ENCODE measurements at regions not wholly inside any gene's neighbourhood (a gene's known extent, or its start where the extent isn't known, plus 50 kb on each side); places are given as distances from the start of the nearest gene placed in this dataset.

- H3K9ac ChIP-seq (ENCODE audit: low read length), result no peak overlapping the region
- H2AFZ ChIP-seq (ENCODE audit: low read length), result no peak overlapping the region
Observed at GRCh38 chr4:79473439-79473724, 65.4 kb upstream of the GK2 start.

GRCh38 chr4:79472693-79473438 lies 64.8 kb upstream of the GK2 start:
- H3K4me3 ChIP-seq (ENCODE audit: low read depth, low read length, poor library complexity, severe bottlenecking), result no peak overlapping the region
- no peaks in the 10 kb centered on the region for H4K20me1 ChIP-seq (ENCODE audit: insufficient read depth, low read length)
- H3K4me2 ChIP-seq (ENCODE audit: low read length), result no peak overlapping the region
- H3K79me2 ChIP-seq (ENCODE audit: insufficient read depth, low read length), result no peaks in the 10 kb centered on the region
- H2AFZ ChIP-seq (ENCODE audit: low read length), result no peak overlapping the region
- H3K36me3 ChIP-seq (ENCODE audit: insufficient read depth, low read length), result no peaks in the 10 kb centered on the region
- no peaks in the 10 kb centered on the region for H3K9me2 ChIP-seq (ENCODE audit: low read depth, low read length)
- H3K9me3 ChIP-seq (ENCODE audit: low read length), result no peaks in the 10 kb centered on the region
- no peaks in the 10 kb centered on the region for H3F3A ChIP-seq (ENCODE audit: insufficient read depth, low read length)
- H3K9ac ChIP-seq (ENCODE audit: low read length), result no peak overlapping the region
- H3K4me1 ChIP-seq (ENCODE audit: insufficient read depth, low read length, severe bottlenecking), result no peaks in the 10 kb centered on the region
- TF ChIP-seq, protein P1, sequence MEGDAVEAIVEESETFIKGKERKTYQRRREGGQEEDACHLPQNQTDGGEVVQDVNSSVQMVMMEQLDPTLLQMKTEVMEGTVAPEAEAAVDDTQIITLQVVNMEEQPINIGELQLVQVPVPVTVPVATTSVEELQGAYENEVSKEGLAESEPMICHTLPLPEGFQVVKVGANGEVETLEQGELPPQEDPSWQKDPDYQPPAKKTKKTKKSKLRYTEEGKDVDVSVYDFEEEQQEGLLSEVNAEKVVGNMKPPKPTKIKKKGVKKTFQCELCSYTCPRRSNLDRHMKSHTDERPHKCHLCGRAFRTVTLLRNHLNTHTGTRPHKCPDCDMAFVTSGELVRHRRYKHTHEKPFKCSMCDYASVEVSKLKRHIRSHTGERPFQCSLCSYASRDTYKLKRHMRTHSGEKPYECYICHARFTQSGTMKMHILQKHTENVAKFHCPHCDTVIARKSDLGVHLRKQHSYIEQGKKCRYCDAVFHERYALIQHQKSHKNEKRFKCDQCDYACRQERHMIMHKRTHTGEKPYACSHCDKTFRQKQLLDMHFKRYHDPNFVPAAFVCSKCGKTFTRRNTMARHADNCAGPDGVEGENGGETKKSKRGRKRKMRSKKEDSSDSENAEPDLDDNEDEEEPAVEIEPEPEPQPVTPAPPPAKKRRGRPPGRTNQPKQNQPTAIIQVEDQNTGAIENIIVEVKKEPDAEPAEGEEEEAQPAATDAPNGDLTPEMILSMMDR (IDR thresholded peaks at IDR 0.05; ENCODE audit: low read length), result no peak
- no peak for TF ChIP-seq EZH2 (IDR thresholded peaks at IDR 0.05; ENCODE audit: borderline replicate concordance, low read length)
- H3K27ac ChIP-seq (ENCODE audit: low read depth, low read length, poor library complexity, severe bottlenecking), result no peak overlapping the region
- H3K27me3 ChIP-seq (ENCODE audit: insufficient read depth, low read length), result no peaks in the 10 kb centered on the region

More at GRCh38 chr4:79473439-79473724, 65.4 kb upstream of the GK2 start:
- TF ChIP-seq, protein P1 (IDR thresholded peaks at IDR 0.05; ENCODE audit: low read length), result no peak
- TF ChIP-seq EZH2 (IDR thresholded peaks at IDR 0.05; ENCODE audit: borderline replicate concordance, low read length), result no peak
- Histone ChIP-seq H3F3A (ENCODE audit: insufficient read depth, low read length) (no peaks in the 10 kb centered on the region), H3K4me2 (ENCODE audit: low read length) (no peak overlapping the region), H3K4me1 (ENCODE audit: insufficient read depth, low read length, severe bottlenecking) (no peaks in the 10 kb centered on the region), H3K27me3 (ENCODE audit: insufficient read depth, low read length) (no peaks in the 10 kb centered on the region), H3K36me3 (ENCODE audit: insufficient read depth, low read length) (no peaks in the 10 kb centered on the region), H3K79me2 (ENCODE audit: insufficient read depth, low read length) (no peaks in the 10 kb centered on the region), H4K20me1 (ENCODE audit: insufficient read depth, low read length) (no peaks in the 10 kb centered on the region), H3K4me3 (ENCODE audit: low read depth, low read length, poor library complexity, severe bottlenecking) (no peak overlapping the region), H3K27ac (ENCODE audit: low read depth, low read length, poor library complexity, severe bottlenecking) (no peak overlapping the region), H3K9me2 (ENCODE audit: low read depth, low read length) (no peaks in the 10 kb centered on the region), H3K9me3 (ENCODE audit: low read length) (no peaks in the 10 kb centered on the region)

DNA sequence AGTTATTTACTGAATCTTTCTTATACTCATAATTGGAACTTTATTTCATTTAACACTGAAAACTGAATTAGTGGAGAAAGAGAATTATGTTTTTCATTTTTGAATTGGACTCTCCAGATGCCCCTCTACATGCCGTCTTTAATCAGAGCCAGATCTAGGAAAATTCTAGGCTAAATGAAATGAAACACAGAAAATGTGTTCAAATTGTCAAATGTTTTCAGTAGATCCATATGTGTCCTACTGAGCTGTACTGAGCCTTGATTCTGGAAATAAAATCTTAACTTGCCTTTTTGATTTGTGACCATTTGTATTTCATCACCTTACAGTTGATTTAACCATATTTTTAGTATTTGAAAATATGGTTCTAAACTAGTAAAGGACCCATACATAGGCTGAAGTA lies 64.0 kb upstream of the GK2 start:
- Histone ChIP-seq H3K9ac (ENCODE audit: low read length) (no peak overlapping the region), H3K4me2 (ENCODE audit: low read length) (no peak overlapping the region), H3K9me2 (ENCODE audit: low read depth, low read length) (no peaks in the 10 kb centered on the region), H3K27me3 (ENCODE audit: insufficient read depth, low read length) (no peaks in the 10 kb centered on the region), H3K4me1 (ENCODE audit: insufficient read depth, low read length, severe bottlenecking) (no peaks in the 10 kb centered on the region), H3F3A (ENCODE audit: insufficient read depth, low read length) (no peaks in the 10 kb centered on the region), H3K9me3 (ENCODE audit: low read length) (no peaks in the 10 kb centered on the region), H2AFZ (ENCODE audit: low read length) (no peak overlapping the region), H3K27ac (ENCODE audit: low read depth, low read length, poor library complexity, severe bottlenecking) (no peak overlapping the region), H3K36me3 (ENCODE audit: insufficient read depth, low read length) (no peaks in the 10 kb centered on the region), H3K79me2 (ENCODE audit: insufficient read depth, low read length) (no peaks in the 10 kb centered on the region), H3K4me3 (ENCODE audit: low read depth, low read length, poor library complexity, severe bottlenecking) (no peak overlapping the region), H4K20me1 (ENCODE audit: insufficient read depth, low read length) (no peaks in the 10 kb centered on the region)
- TF ChIP-seq, protein P1 (IDR thresholded peaks at IDR 0.05; ENCODE audit: low read length), result no peak
- TF ChIP-seq EZH2 (IDR thresholded peaks at IDR 0.05; ENCODE audit: borderline replicate concordance, low read length), result no peak
